ENCODE measurements at regions not wholly inside any gene's neighbourhood (a gene's known extent, or its start where the extent isn't known, plus 50 kb on each side); places are given as distances from the start of the nearest gene placed in this dataset.

DNA sequence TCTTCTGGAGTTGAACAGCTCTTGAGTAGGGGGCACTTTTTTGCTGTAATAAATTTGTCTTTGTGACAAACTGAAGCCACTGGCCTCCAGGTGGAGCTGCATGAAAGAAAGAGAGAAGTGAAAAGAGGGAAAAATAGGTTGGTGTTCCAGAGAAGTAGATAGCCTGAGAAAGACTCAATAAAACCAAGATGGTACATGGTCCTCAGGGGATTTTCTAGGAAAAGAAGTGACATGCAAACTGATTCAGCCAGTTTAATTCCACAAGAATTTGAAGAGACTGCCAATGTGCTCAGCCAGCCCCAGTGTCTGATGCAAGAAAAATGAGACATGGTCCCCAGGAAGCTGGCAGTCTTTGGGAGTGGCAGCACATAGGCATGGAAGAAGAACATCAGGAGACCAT lies 152.7 kb downstream of the CD47 start:
- Mint-ChIP-seq H3K4me3 (no peak overlapping the region), H3K36me3 (peaks cover 3% of the 10 kb centered on the region), H3K9me3 (peaks cover 6% of the 10 kb centered on the region), H3K27ac (no peak overlapping the region), H3K4me1 (ENCODE audit: unreplicated experiment) (peaks cover 22% of the 10 kb centered on the region), H3K27me3 (peaks cover 3% of the 10 kb centered on the region)
- TF ChIP-seq, protein P1, sequence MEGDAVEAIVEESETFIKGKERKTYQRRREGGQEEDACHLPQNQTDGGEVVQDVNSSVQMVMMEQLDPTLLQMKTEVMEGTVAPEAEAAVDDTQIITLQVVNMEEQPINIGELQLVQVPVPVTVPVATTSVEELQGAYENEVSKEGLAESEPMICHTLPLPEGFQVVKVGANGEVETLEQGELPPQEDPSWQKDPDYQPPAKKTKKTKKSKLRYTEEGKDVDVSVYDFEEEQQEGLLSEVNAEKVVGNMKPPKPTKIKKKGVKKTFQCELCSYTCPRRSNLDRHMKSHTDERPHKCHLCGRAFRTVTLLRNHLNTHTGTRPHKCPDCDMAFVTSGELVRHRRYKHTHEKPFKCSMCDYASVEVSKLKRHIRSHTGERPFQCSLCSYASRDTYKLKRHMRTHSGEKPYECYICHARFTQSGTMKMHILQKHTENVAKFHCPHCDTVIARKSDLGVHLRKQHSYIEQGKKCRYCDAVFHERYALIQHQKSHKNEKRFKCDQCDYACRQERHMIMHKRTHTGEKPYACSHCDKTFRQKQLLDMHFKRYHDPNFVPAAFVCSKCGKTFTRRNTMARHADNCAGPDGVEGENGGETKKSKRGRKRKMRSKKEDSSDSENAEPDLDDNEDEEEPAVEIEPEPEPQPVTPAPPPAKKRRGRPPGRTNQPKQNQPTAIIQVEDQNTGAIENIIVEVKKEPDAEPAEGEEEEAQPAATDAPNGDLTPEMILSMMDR (conservative IDR thresholded peaks at IDR 0.05), result peak; percentile 61
- DNase-seq (ENCODE audit: extremely low spot score, unreplicated experiment), result no peak

DNA sequence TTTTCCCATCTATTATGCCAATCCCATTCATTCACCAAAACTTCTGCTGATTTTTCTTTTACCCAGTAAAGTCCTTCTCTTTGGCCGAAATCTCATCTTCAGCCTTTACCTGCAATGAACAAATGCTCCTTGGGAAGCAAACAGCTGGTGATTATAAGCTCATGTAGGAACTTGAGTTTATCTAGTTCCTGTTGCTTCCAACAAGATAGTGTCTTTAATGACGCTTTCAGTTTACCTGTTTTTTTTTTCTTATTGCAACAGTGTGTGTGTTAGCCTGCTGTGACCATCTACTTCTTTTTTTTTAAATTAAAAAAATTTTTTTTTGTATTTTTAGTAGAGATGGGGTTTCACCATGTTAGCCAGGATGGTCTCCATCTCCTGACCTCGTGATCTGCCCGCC lies 156.0 kb downstream of the CD47 start:
- Mint-ChIP-seq H3K36me3 (peaks cover 3% of the 10 kb centered on the region), H3K4me1 (ENCODE audit: unreplicated experiment) (peaks cover 15% of the 10 kb centered on the region), H3K9me3 (peaks cover 6% of the 10 kb centered on the region), H3K27me3 (peaks cover 3% of the 10 kb centered on the region), H3K4me3 (no peak overlapping the region), H3K27ac (no peak overlapping the region)
- DNase-seq (ENCODE audit: extremely low spot score, unreplicated experiment), result no peak
- TF ChIP-seq, protein P1 (conservative IDR thresholded peaks at IDR 0.05), result no peak

DNA sequence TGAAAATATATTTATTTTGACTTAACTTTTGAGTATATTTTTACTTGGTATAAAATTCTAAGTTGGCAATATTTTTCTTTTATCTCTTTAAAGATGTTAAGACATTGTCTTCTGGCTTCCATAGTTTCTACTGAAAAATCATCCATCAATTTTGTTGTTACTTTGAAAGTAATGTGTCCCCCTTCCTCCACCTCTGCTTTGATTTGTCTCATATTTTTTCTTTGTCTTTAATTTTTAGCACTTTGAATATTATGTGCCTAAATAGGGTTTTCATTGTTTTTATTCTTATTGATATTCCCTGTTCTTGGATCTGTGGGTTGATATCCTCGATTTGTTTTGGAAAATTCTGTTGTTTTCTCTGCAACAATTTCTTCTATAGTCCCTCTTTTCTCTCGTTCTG lies 157.4 kb downstream of the CD47 start:
- TF ChIP-seq, protein P1 (conservative IDR thresholded peaks at IDR 0.05), result no peak
- Mint-ChIP-seq H3K36me3 (peaks cover 3% of the 10 kb centered on the region), H3K27me3 (peaks cover 3% of the 10 kb centered on the region), H3K9me3 (peaks cover 6% of the 10 kb centered on the region), H3K4me1 (ENCODE audit: unreplicated experiment) (peaks cover 5% of the 10 kb centered on the region), H3K4me3 (no peak overlapping the region), H3K27ac (no peak overlapping the region)
- DNase-seq (ENCODE audit: extremely low spot score, unreplicated experiment), result no peak

DNA sequence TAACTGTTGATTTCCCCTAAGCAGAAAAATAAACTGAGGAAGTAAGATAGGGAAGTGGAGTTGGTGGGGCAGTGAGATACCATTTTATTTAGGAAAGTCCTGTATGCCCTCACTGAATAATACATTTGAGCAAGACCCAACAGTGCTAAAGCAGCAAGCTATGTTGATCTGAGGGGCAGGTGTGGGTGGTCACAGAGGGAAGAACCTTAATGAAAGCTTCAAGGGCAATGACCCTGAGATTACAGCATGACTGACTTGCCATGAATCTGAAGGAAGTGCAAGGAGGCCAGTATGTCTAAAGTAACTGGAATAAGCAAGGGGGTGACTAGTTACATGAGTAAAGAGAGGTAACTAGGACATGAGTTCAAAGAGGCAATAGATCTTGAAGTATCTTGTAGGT lies 159.5 kb downstream of the CD47 start:
- Mint-ChIP-seq H3K27me3 (peaks cover 5% of the 10 kb centered on the region), H3K27ac (no peak overlapping the region), H3K4me3 (no peak overlapping the region), H3K9me3 (no peaks in the 10 kb centered on the region), H3K4me1 (ENCODE audit: unreplicated experiment) (peaks cover 8% of the 10 kb centered on the region), H3K36me3 (no peaks in the 10 kb centered on the region)
- TF ChIP-seq, protein P1 (conservative IDR thresholded peaks at IDR 0.05), result no peak
- no peak for DNase-seq (ENCODE audit: extremely low spot score, unreplicated experiment)

DNA sequence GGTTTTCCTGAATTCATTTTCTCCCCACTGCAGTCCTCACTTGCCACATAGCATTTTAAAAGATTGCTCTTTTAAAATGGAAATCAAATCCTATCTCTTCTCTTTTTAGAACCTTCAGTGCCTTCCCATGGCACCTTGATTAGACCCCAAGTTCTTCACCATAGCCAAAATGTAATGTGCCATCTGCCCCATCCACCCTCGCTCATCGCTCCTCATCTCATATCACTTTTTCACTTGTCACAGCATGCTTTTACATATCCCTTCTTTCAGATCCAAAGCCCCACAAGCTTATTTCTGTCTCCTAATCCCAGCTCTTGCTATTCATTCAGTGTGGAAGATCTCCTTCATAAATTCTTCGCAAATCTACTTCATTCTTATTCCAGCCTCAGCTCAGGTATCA lies 161.7 kb downstream of the CD47 start:
- Mint-ChIP-seq H3K9me3 (peaks cover 6% of the 10 kb centered on the region), H3K27me3 (peaks cover 14% of the 10 kb centered on the region), H3K27ac (no peak overlapping the region), H3K4me3 (no peak overlapping the region), H3K4me1 (ENCODE audit: unreplicated experiment) (peaks cover 8% of the 10 kb centered on the region), H3K36me3 (no peaks in the 10 kb centered on the region)
- no peak for DNase-seq (ENCODE audit: extremely low spot score, unreplicated experiment)
- TF ChIP-seq, protein P1 (conservative IDR thresholded peaks at IDR 0.05), result no peak

DNA sequence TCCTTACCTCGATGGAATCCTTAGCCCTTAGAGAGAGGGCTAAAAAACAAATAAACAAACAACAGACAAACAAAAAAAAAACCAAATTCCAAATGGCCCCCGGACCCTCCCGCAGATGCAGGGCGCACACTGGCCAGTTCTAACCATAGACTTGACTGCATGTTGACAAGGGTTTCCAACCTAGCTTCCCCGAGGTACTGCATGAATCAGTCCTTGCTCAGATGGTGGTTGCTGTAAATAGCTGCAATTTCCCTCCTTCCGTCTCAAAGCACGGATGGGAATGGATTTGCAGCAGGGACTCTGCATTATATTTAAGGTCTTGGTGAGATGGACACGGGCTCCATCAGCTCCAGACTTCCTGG lies 162.8 kb downstream of the CD47 start:
- Mint-ChIP-seq H3K36me3 (no peaks in the 10 kb centered on the region), H3K4me3 (peak overlapping the region; percentile 90), H3K4me1 (ENCODE audit: unreplicated experiment) (peaks cover 8% of the 10 kb centered on the region), H3K27ac (peak overlapping the region; percentile 53), H3K27me3 (peaks cover 21% of the 10 kb centered on the region), H3K9me3 (peaks cover 6% of the 10 kb centered on the region)
- TF ChIP-seq, protein P1 (conservative IDR thresholded peaks at IDR 0.05), result no peak
- DNase-seq (ENCODE audit: extremely low spot score, unreplicated experiment), result no peak
